Ishikawa (cell line): ENCODE measurements at regions not wholly inside any gene's neighbourhood (a gene's known extent, or its start where the extent isn't known, plus 50 kb on each side); places are given as distances from the start of the nearest gene placed in this dataset.

Experiments
- CEBPB ChIP-seq: IDR thresholded peaks from 2 replicates; pipeline ENCODE4 v1.6.1; 2012
- CREB1 ChIP-seq: IDR thresholded peaks from 2 replicates; pipeline ENCODE4 v1.6.1; 2012; ENCODE audit warnings: low read depth
- EGR1 ChIP-seq: IDR thresholded peaks from 2 replicates; pipeline ENCODE4 v1.6.1; 2012
- EP300 ChIP-seq: IDR thresholded peaks from 2 replicates; pipeline ENCODE4 v1.6.1; 2012; ENCODE audit warnings: borderline replicate concordance
- FOXM1 ChIP-seq: IDR thresholded peaks from 2 replicates; pipeline ENCODE4 v1.6.1; 2012; ENCODE audit warnings: low read depth, borderline replicate concordance
- NFIC ChIP-seq: IDR thresholded peaks from 2 replicates; pipeline ENCODE4 v1.6.1; 2012
- RAD21 ChIP-seq: IDR thresholded peaks from 2 replicates; pipeline ENCODE4 v1.6.1; 2012; ENCODE audit warnings: low read depth
- TAF1 ChIP-seq: IDR thresholded peaks from 2 replicates; pipeline ENCODE4 v1.6.1; 2012; ENCODE audit warnings: low read depth, mild to moderate bottlenecking
- TCF12 ChIP-seq: IDR thresholded peaks from 2 replicates; pipeline ENCODE4 v1.6.1; 2012; ENCODE audit warnings: low read depth
- TEAD4 ChIP-seq: IDR thresholded peaks from 2 replicates; pipeline ENCODE4 v1.6.1; 2012
- YY1 ChIP-seq: IDR thresholded peaks from 2 replicates; pipeline ENCODE4 v1.6.1; 2012; ENCODE audit warnings: low read depth
- ZBTB7A ChIP-seq: IDR thresholded peaks from 2 replicates; pipeline ENCODE4 v1.6.1; 2012; ENCODE audit warnings: low read depth
- TF ChIP-seq, protein P1 (sequence below): IDR thresholded peaks from 2 replicates; pipeline ENCODE4 v1.6.1; 2012
- TF ChIP-seq, protein P2 (sequence below): IDR thresholded peaks from 2 replicates; pipeline ENCODE4 v1.6.1; 2012
- TF ChIP-seq, protein P3 (sequence below): IDR thresholded peaks from 2 replicates; pipeline ENCODE4 v1.6.1; 2012; ENCODE audit warnings: low read depth, mild to moderate bottlenecking

DNA sequence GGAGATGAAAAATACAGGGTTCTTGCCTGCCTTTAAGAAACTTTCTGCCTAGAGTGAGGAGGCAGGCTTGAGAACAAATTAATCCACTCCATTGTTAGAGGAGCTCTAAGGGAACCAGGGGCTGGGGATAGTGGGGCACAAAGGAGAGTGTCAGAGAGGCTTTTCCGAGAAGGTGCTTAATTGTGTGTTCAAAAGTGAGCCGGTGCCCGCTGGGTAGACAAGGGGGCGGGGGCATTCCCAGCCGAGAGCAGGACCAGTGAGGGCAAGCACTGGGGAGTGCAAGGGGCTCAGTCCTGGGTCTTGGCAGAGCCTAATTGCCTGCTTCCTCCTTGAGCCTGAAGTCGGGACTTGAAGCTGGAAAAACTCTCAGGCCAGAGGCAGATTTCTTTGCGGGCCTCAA is 377.4 kb downstream of the ETNK1 start:
- TF ChIP-seq, protein P1, sequence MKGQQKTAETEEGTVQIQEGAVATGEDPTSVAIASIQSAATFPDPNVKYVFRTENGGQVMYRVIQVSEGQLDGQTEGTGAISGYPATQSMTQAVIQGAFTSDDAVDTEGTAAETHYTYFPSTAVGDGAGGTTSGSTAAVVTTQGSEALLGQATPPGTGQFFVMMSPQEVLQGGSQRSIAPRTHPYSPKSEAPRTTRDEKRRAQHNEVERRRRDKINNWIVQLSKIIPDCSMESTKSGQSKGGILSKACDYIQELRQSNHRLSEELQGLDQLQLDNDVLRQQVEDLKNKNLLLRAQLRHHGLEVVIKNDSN, result no peak
- TF ChIP-seq FOXM1 (no peak), TEAD4 (no peak), CEBPB (no peak), ZBTB7A (no peak), TCF12 (no peak), NFIC (no peak), EP300 (no peak), RAD21 (no peak), YY1 (no peak)
- TF ChIP-seq, protein P2, sequence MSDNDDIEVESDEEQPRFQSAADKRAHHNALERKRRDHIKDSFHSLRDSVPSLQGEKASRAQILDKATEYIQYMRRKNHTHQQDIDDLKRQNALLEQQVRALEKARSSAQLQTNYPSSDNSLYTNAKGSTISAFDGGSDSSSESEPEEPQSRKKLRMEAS, result no peak
- TF ChIP-seq, protein P3, sequence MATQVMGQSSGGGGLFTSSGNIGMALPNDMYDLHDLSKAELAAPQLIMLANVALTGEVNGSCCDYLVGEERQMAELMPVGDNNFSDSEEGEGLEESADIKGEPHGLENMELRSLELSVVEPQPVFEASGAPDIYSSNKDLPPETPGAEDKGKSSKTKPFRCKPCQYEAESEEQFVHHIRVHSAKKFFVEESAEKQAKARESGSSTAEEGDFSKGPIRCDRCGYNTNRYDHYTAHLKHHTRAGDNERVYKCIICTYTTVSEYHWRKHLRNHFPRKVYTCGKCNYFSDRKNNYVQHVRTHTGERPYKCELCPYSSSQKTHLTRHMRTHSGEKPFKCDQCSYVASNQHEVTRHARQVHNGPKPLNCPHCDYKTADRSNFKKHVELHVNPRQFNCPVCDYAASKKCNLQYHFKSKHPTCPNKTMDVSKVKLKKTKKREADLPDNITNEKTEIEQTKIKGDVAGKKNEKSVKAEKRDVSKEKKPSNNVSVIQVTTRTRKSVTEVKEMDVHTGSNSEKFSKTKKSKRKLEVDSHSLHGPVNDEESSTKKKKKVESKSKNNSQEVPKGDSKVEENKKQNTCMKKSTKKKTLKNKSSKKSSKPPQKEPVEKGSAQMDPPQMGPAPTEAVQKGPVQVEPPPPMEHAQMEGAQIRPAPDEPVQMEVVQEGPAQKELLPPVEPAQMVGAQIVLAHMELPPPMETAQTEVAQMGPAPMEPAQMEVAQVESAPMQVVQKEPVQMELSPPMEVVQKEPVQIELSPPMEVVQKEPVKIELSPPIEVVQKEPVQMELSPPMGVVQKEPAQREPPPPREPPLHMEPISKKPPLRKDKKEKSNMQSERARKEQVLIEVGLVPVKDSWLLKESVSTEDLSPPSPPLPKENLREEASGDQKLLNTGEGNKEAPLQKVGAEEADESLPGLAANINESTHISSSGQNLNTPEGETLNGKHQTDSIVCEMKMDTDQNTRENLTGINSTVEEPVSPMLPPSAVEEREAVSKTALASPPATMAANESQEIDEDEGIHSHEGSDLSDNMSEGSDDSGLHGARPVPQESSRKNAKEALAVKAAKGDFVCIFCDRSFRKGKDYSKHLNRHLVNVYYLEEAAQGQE, result no peak

DNA sequence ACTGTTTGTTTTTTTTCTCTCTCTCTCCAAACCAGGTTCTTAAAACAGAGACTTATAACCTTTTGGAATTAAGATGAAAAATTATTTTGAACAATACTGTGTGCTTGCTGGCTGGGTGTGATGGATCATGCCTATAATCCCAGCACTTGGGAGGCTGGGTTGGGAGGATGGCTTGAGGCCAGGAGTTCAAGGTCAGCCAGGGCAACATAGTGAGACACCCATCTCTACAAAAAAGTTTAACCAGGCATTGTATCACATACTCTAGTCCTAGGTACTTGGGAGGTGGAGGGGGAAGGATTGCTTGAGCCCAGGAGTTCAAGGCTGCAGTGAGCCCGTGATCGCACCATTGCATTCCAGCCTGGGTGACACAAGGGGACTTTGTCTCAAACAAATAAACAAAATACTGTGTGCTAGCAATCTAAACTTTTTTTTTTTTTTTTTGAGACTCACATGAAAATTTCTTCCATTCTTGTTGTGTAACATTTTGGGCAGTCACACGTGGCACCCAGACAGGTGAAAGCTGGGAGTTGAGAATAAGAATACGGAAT is 379.6 kb downstream of the ETNK1 start:
- TF ChIP-seq NFIC, result no peak
- no peak for TF ChIP-seq CEBPB
- no peak for TF ChIP-seq TAF1
- TF ChIP-seq YY1, result no peak
- TF ChIP-seq CREB1, result no peak
- TF ChIP-seq EGR1, result no peak
- TF ChIP-seq ZBTB7A, result no peak
- TF ChIP-seq, protein P2, result no peak
- TF ChIP-seq TCF12, result no peak
- TF ChIP-seq, protein P1, result no peak
- no peak for TF ChIP-seq FOXM1
- TF ChIP-seq EP300, result no peak
- TF ChIP-seq TEAD4, result no peak
- no peak for TF ChIP-seq RAD21
- TF ChIP-seq, protein P3, result no peak

DNA sequence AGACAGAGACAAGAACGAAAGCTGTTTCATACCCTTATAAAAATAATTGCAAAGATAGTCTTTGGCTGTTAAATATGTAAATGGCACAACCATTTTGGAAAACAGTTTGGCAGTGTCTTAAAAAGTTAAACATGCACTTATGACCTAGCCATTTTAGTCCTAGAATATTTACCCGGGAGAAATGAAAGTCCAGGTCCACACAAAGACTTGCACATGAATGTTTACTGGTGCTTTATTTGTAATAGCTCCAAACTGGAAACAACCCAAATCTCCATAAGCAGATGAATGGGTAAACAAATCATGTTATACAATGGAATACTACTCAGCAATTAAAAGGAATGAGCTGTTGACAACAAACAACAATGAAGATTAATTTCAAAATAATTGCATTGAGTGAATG is 380.4 kb downstream of the ETNK1 start:
- TF ChIP-seq, protein P2, result no peak
- TF ChIP-seq CREB1, result no peak
- no peak for TF ChIP-seq YY1
- no peak for TF ChIP-seq TAF1
- TF ChIP-seq ZBTB7A, result no peak
- no peak for TF ChIP-seq FOXM1
- TF ChIP-seq CEBPB, result no peak
- no peak for TF ChIP-seq NFIC

DNA sequence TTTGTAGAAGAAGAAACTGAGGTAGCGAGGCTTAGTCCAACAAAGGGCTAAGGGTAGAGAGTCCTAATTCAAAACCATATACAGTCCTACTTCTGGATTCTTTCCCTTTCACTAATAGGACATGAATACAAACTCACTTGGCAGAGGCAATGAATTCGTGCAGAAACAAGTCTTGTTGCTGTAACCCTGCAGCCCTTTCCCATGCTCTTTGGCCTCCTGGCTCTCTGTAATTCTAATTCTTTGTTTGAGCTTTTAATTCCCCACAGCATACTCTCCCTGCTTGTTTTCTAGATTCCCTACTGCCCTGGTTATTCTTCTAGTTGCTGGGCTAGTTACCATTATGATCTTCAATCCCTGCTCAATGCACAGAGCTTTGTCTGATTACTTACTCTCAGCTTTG is 381.4 kb downstream of the ETNK1 start:
- TF ChIP-seq FOXM1, result no peak
- no peak for TF ChIP-seq TAF1
- TF ChIP-seq EP300, result no peak
- TF ChIP-seq ZBTB7A, result no peak
- TF ChIP-seq TEAD4, result no peak
- TF ChIP-seq CEBPB, result no peak
- TF ChIP-seq EGR1, result no peak
- TF ChIP-seq, protein P3, result no peak
- no peak for TF ChIP-seq CREB1
- no peak for TF ChIP-seq YY1
